CD14-positive monocyte (primary cell): ENCODE measurements at regions not wholly inside any gene's neighbourhood (a gene's known extent, or its start where the extent isn't known, plus 50 kb on each side); places are given as distances from the start of the nearest gene placed in this dataset.

Source experiments
- DNase-seq, 3 donors: peaks; one replicate each; pipeline ENCODE4 v3.0.0-alpha.2; 2011 to 2022
- H2AFZ ChIP-seq: 2 replicates; pipeline ENCODE4 v1.6.0; 2012; ENCODE audit warnings: mild to moderate bottlenecking, low read depth, low read length, inconsistent platforms; ENCODE audit not compliant: insufficient read depth, poor library complexity, severe bottlenecking
- H3K27ac ChIP-seq, 2 donors: 1 replicate in 1 of 2; 2 replicates in 1 of 2; pipeline ENCODE4 v1.5.1; 2012 to 2013; ENCODE audit warnings: low read length in 2 of 2, control low read depth in 1 of 2, inconsistent platforms in 1 of 2, low read depth in 1 of 2, mild to moderate bottlenecking in 1 of 2
- H3K27me3 ChIP-seq, 2 donors: one replicate each; pipeline versions ENCODE4 v1.6.0 to v1.6.1; 2011 to 2013; ENCODE audit warnings: low read length in 2 of 2; ENCODE audit not compliant: control insufficient read depth in 2 of 2, insufficient read depth in 2 of 2
- H3K36me3 ChIP-seq, 2 donors: replicated peaks in 1 of 2; 1 replicate in 1 of 2; 2 replicates in 1 of 2; pipeline versions ENCODE4 v1.5.1 to v1.6.1; 2012 to 2013; ENCODE audit warnings: low read length in 2 of 2, control low read depth in 1 of 2, inconsistent platforms in 1 of 2, mild to moderate bottlenecking in 1 of 2; ENCODE audit not compliant: insufficient read depth in 2 of 2, control insufficient read depth in 1 of 2
- H3K4me1 ChIP-seq, 2 donors: 1 replicate in 1 of 2; 2 replicates in 1 of 2; pipeline versions ENCODE4 v1.5.1 to v1.6.1; 2012 to 2013; ENCODE audit warnings: low read length in 2 of 2, control low read depth in 1 of 2, inconsistent platforms in 1 of 2, mild to moderate bottlenecking in 1 of 2, moderate library complexity in 1 of 2; ENCODE audit not compliant: insufficient read depth in 2 of 2, control insufficient read depth in 1 of 2
- H3K4me2 ChIP-seq: replicated peaks from 2 replicates; pipeline ENCODE3; 2012; ENCODE audit warnings: low read length, moderate library complexity, mild to moderate bottlenecking; ENCODE audit not compliant: poor library complexity, severe bottlenecking; ENCODE audit errors: extremely low read depth
- H3K4me3 ChIP-seq, 3 experiments: fragments of 200-600 bp in 1 of 3; sonication (generic) in 1 of 3; replicated peaks in 1 of 3; 1 replicate in 2 of 3; 2 replicates in 1 of 3; pipeline ENCODE4 v1.5.1; 2011 to 2013; ENCODE audit warnings: low read length in 3 of 3, mild to moderate bottlenecking in 3 of 3, control low read depth in 2 of 3, low read depth in 2 of 3, inconsistent platforms in 1 of 3, moderate library complexity in 1 of 3
- H3K79me2 ChIP-seq: 2 replicates; pipeline ENCODE4 v1.6.0; 2012; ENCODE audit warnings: mild to moderate bottlenecking, control low read depth, inconsistent platforms, low read length, moderate library complexity; ENCODE audit not compliant: insufficient read depth
- H3K9ac ChIP-seq: 2 replicates; pipeline ENCODE4 v1.6.0; 2017; ENCODE audit warnings: low read length, mild to moderate bottlenecking; ENCODE audit not compliant: insufficient read depth, poor library complexity, severe bottlenecking
- H3K9me3 ChIP-seq, 2 donors: replicated peaks in 1 of 2; 1 replicate in 1 of 2; 2 replicates in 1 of 2; pipeline versions ENCODE4 v1.5.1 to v1.6.1; 2012 to 2013; ENCODE audit warnings: low read length in 2 of 2, control low read depth in 1 of 2; ENCODE audit not compliant: control insufficient read depth in 1 of 2, insufficient read depth in 1 of 2
- H4K20me1 ChIP-seq: 2 replicates; pipeline ENCODE4 v1.6.0; 2012; ENCODE audit warnings: mild to moderate bottlenecking, low read length, control low read depth, moderate library complexity; ENCODE audit not compliant: insufficient read depth
- H3K27ac Mint-ChIP-seq, 7 donors: one replicate each; pipeline ENCODE4 v1.8.0; 2020; ENCODE audit warnings: mild to moderate bottlenecking in 7 of 7, mixed read lengths in 7 of 7, moderate library complexity in 6 of 7, inconsistent platforms in 2 of 7
- H3K27me3 Mint-ChIP-seq, 3 donors: one replicate each; pipeline ENCODE4 v1.8.0; 2021 to 2022; ENCODE audit warnings: low read depth in 3 of 3, mild to moderate bottlenecking in 3 of 3, mixed read lengths in 3 of 3, moderate library complexity in 3 of 3, inconsistent platforms in 1 of 3
- H3K36me3 Mint-ChIP-seq, 2 donors: one replicate each; pipeline ENCODE4 v1.8.0; 2020; ENCODE audit warnings: mixed read lengths in 2 of 2, inconsistent platforms in 1 of 2, mild to moderate bottlenecking in 1 of 2
- H3K4me1 Mint-ChIP-seq: one replicate; pipeline ENCODE4 v1.8.0; 2020; ENCODE audit warnings: mild to moderate bottlenecking, mixed read lengths
- H3K4me3 Mint-ChIP-seq, 2 donors: one replicate each; pipeline ENCODE4 v1.8.0; 2020; ENCODE audit warnings: mild to moderate bottlenecking in 2 of 2, mixed read lengths in 2 of 2, moderate library complexity in 1 of 2
- H3K9me3 Mint-ChIP-seq, 7 donors: one replicate each; pipeline ENCODE4 v1.8.0; 2020 to 2022; ENCODE audit warnings: mixed read lengths in 7 of 7, mild to moderate bottlenecking in 6 of 7, moderate library complexity in 6 of 7, inconsistent platforms in 2 of 7
- WGBS: methylation state at CpG from one replicate; pipeline ENCODE4 v1.1.5; 2013; ENCODE audit warnings: missing lambda C conversion rate; ENCODE audit not compliant: insufficient coverage; 5-methylcytosine and 5-hydroxymethylcytosine counted together
- intact Hi-C, 2 donors: fragments of 100-400 bp; cut with micrococcal nuclease; formaldehyde crosslinking; loops; one replicate each; pipeline versions ENCODE4 v1.15.0 to v1.15.1; 2023
- TF ChIP-seq, protein P1 (sequence below): fragments of 200-600 bp; IDR thresholded peaks from one replicate; pipeline ENCODE4 v1.8.0; 2022; ENCODE audit warnings: antibody characterized with exemption, mild to moderate bottlenecking

DNA sequence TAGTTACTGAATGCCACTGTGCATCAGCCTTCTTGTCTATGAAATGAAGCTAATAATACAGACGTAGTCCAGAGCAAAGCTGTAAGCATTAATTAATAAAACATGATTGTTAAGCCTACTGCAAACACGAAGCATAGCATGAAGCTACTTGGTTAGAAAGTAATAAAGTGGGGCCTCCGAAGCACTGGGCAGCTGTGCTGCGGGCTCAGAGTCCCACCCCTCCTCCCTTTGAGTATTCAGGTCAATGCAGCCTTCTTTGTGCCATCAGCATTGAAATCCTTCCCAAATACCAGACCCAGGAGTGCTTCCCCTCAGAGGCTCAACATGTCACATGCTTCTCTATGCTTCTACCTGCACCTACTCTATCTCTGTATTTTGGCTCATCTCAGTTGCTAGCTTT, 1112.6 kb downstream of the IGSF11 start:
- no peak overlapping the region for H3K9ac ChIP-seq
- WGBS = 90% methylated on average over 2 of the region's 4 CpGs
- no peak overlapping the region for H3K27ac ChIP-seq
- H4K20me1 ChIP-seq = no peaks in the 10 kb centered on the region
- intact Hi-C loops = no loop called here
- H3K9me3 Mint-ChIP-seq = peaks cover 0 to 3% (median 0%) of the 10 kb centered on the region in 7 donors
- no peaks in the 10 kb centered on the region for H3K4me1 ChIP-seq
- no peak overlapping the region for H3K4me2 ChIP-seq
- H3K9me3 ChIP-seq = no peaks in the 10 kb centered on the region
- no peaks in the 10 kb centered on the region for H3K36me3 ChIP-seq
- H3K4me3 ChIP-seq = no peak overlapping the region
- no peaks in the 10 kb centered on the region for H3K79me2 ChIP-seq
- no peaks in the 10 kb centered on the region for H3K27me3 ChIP-seq
- no peak overlapping the region for H2AFZ ChIP-seq
- H3K4me3 Mint-ChIP-seq = no peak overlapping the region
- no peaks in the 10 kb centered on the region for H3K36me3 Mint-ChIP-seq
- no peak for DNase-seq
- no peak overlapping the region for H3K27ac Mint-ChIP-seq
- peaks cover 0 to 1% (median 0%) of the 10 kb centered on the region in 3 donors for H3K27me3 Mint-ChIP-seq
- H3K4me1 Mint-ChIP-seq = no peaks in the 10 kb centered on the region
- TF ChIP-seq, protein P1, sequence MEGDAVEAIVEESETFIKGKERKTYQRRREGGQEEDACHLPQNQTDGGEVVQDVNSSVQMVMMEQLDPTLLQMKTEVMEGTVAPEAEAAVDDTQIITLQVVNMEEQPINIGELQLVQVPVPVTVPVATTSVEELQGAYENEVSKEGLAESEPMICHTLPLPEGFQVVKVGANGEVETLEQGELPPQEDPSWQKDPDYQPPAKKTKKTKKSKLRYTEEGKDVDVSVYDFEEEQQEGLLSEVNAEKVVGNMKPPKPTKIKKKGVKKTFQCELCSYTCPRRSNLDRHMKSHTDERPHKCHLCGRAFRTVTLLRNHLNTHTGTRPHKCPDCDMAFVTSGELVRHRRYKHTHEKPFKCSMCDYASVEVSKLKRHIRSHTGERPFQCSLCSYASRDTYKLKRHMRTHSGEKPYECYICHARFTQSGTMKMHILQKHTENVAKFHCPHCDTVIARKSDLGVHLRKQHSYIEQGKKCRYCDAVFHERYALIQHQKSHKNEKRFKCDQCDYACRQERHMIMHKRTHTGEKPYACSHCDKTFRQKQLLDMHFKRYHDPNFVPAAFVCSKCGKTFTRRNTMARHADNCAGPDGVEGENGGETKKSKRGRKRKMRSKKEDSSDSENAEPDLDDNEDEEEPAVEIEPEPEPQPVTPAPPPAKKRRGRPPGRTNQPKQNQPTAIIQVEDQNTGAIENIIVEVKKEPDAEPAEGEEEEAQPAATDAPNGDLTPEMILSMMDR = no peak

DNA sequence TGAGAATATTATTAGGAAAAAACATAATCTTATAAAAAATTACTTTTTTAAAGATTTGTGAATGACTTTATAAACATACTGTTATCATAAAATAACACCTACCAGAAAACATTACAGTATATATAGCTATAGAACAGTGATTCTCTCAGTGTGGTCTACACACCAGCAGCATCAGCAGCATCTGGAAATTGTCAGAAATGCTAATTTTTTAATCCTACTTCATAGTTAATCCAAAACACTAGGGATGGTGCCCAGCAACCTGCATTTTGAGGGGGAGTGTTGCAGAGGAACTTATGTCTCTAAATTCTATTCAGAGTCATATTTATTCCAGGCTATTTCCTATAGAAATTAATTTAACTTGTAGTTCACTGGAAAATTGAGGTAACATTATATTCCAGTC, 1107.8 kb downstream of the IGSF11 start:
- Mint-ChIP-seq H3K36me3 (no peaks in the 10 kb centered on the region), H3K9me3 (peaks cover 0 to 3% (median 0%) of the 10 kb centered on the region in 7 donors), H3K4me1 (no peaks in the 10 kb centered on the region), H3K27me3 (peaks cover 0 to 1% (median 0%) of the 10 kb centered on the region in 3 donors), H3K4me3 (no peak overlapping the region), H3K27ac (no peak overlapping the region)
- no peaks in the 10 kb centered on the region for H4K20me1 ChIP-seq
- H3K79me2 ChIP-seq = no peaks in the 10 kb centered on the region
- DNase-seq = no peak
- no peaks in the 10 kb centered on the region for H3K9me3 ChIP-seq
- TF ChIP-seq, protein P1 = no peak
- no peak overlapping the region for H3K27ac ChIP-seq
- H3K27me3 ChIP-seq = no peaks in the 10 kb centered on the region
- H3K36me3 ChIP-seq = no peaks in the 10 kb centered on the region
- H3K4me1 ChIP-seq = no peaks in the 10 kb centered on the region
- no peak overlapping the region for H3K9ac ChIP-seq
- H2AFZ ChIP-seq = no peak overlapping the region
- no peak overlapping the region for H3K4me3 ChIP-seq
- intact Hi-C loops = no loop called here
- no peak overlapping the region for H3K4me2 ChIP-seq
